HepG2 (cell line): ENCODE measurements at regions not wholly inside any gene's neighbourhood (a gene's known extent, or its start where the extent isn't known, plus 50 kb on each side); places are given as distances from the start of the nearest gene placed in this dataset.

ENCODE experiments used
- ARNTL ChIP-seq: sonication (generic); formaldehyde crosslinking; IDR thresholded peaks from 2 replicates; pipeline ENCODE4 v1.4.0; 2020; ENCODE audit warnings: mild to moderate bottlenecking, missing genetic modification reagents
- ATF2 ChIP-seq: sonication (generic); formaldehyde crosslinking; IDR thresholded peaks from 2 replicates; pipeline ENCODE4 v1.4.0; 2020; ENCODE audit warnings: missing genetic modification reagents
- BCL6 ChIP-seq: IDR thresholded peaks from 2 replicates; pipeline ENCODE4 v1.6.1; 2016; ENCODE audit warnings: missing genetic modification reagents, missing compliant biosample characterization
- CBX1 ChIP-seq: IDR thresholded peaks from one replicate; pipeline ENCODE4 v1.6.1; 2016; ENCODE audit warnings: antibody characterized with exemption, low read depth
- FOXA3 ChIP-seq: IDR thresholded peaks from 2 replicates; pipeline ENCODE4 v1.6.1; 2016; ENCODE audit warnings: missing genetic modification reagents, missing compliant biosample characterization
- FOXK1 ChIP-seq: sonication (generic); formaldehyde crosslinking; IDR thresholded peaks from 2 replicates; pipeline ENCODE4 v1.4.0; 2020; ENCODE audit warnings: low read depth, missing genetic modification reagents, borderline replicate concordance
- HMGA1 ChIP-seq: sonication (generic); formaldehyde crosslinking; conservative IDR thresholded peaks from 2 replicates; pipeline ENCODE4 v1.4.0; 2020; ENCODE audit warnings: missing genetic modification reagents
- KIAA2018 ChIP-seq: sonication (generic); formaldehyde crosslinking; IDR thresholded peaks from 2 replicates; pipeline ENCODE4 v1.5.0; 2020; ENCODE audit warnings: mild to moderate bottlenecking, missing genetic modification reagents, borderline replicate concordance
- MXD1 ChIP-seq: sonication (generic); formaldehyde crosslinking; IDR thresholded peaks from 2 replicates; pipeline ENCODE4 v1.4.0; 2020; ENCODE audit warnings: mild to moderate bottlenecking, missing genetic modification reagents
- NPAS2 ChIP-seq: sonication (generic); formaldehyde crosslinking; IDR thresholded peaks from 2 replicates; pipeline ENCODE4 v1.8.0; 2022; ENCODE audit warnings: mild to moderate bottlenecking, missing genetic modification reagents, borderline replicate concordance
- POGZ ChIP-seq: sonication (generic); formaldehyde crosslinking; IDR thresholded peaks from 2 replicates; pipeline ENCODE4 v1.4.0; 2020; ENCODE audit warnings: mild to moderate bottlenecking, missing genetic modification reagents
- RFX5 ChIP-seq: IDR thresholded peaks from 2 replicates; pipeline ENCODE4 v1.6.1; 2011; ENCODE audit warnings: low read depth, low read length, improper control_type of control experiment
- SOX6 ChIP-seq, 2 experiments: fragments of 450-650 bp in 1 of 2; sonication (generic) in 1 of 2; formaldehyde crosslinking in 1 of 2; IDR thresholded peaks; 2 replicates each; pipeline versions ENCODE4 v1.4.0 to v1.6.1; 2017 to 2020; ENCODE audit warnings: antibody characterized with exemption in 1 of 2, mild to moderate bottlenecking in 1 of 2, missing genetic modification reagents in 1 of 2
- TIGD3 ChIP-seq: sonication (generic); formaldehyde crosslinking; IDR thresholded peaks from 2 replicates; pipeline ENCODE4 v1.5.1; 2020; ENCODE audit warnings: mild to moderate bottlenecking, missing genetic modification reagents, borderline replicate concordance
- ZMAT3 ChIP-seq: sonication (generic); formaldehyde crosslinking; conservative IDR thresholded peaks from 2 replicates; pipeline ENCODE4 v1.7.0; 2021; ENCODE audit warnings: missing genetic modification reagents
- ZNF230 ChIP-seq: sonication (generic); formaldehyde crosslinking; IDR thresholded peaks from 2 replicates; pipeline ENCODE4 v1.4.0; 2020; ENCODE audit warnings: mild to moderate bottlenecking, missing genetic modification reagents
- ZNF547 ChIP-seq: sonication (generic); formaldehyde crosslinking; IDR thresholded peaks from 2 replicates; pipeline ENCODE4 v1.5.1; 2020; ENCODE audit warnings: mild to moderate bottlenecking, missing genetic modification reagents
- ZNF558 ChIP-seq: sonication (generic); formaldehyde crosslinking; IDR thresholded peaks from 2 replicates; pipeline ENCODE4 v1.9.0; 2022; ENCODE audit warnings: mild to moderate bottlenecking, missing genetic modification reagents, borderline replicate concordance
- ZNF616 ChIP-seq: sonication (generic); formaldehyde crosslinking; IDR thresholded peaks from 2 replicates; pipeline ENCODE4 v1.5.0; 2020; ENCODE audit warnings: low read depth, mild to moderate bottlenecking, missing genetic modification reagents
- ZNF768 ChIP-seq: sonication (generic); formaldehyde crosslinking; IDR thresholded peaks from 2 replicates; pipeline ENCODE4 v1.4.0; 2020; ENCODE audit warnings: missing genetic modification reagents
- ZSCAN9 ChIP-seq: IDR thresholded peaks from 2 replicates; pipeline ENCODE4 v1.6.1; 2016; ENCODE audit warnings: borderline replicate concordance

- TF ChIP-seq TIGD3 (CRISPR knock-in tag) (no peak), RFX5 (no peak), ZNF230 (CRISPR knock-in tag) (no peak), ZMAT3 (no peak), POGZ (CRISPR knock-in tag) (peak; percentile 57; the same call in 1 of the 2 replicates), ZNF616 (no peak), MXD1 (CRISPR knock-in tag) (no peak), SOX6 (IDR thresholded peaks at IDR 0.05) (no peak), SOX6 (CRISPR knock-in tag; IDR thresholded peaks at IDR 0.05) (0 out of 2 replicates have a peak, but pooled peaks have one; percentile 45), NPAS2 (CRISPR knock-in tag) (no peak), ZNF558 (CRISPR knock-in tag) (no peak), ATF2 (CRISPR knock-in tag) (peak; percentile 93; the same call in 1 of the 2 replicates), HMGA1 (no peak), FOXA3 (CRISPR knock-in tag) (peak; percentile 79; the same call in 1 of the 2 replicates), ZNF768 (CRISPR knock-in tag) (no peak), CBX1 (no peak), ZNF547 (no peak), KIAA2018 (CRISPR knock-in tag) (no peak), ARNTL (no peak), FOXK1 (CRISPR knock-in tag) (0 out of 2 replicates have a peak, but pooled peaks have one; percentile 27), BCL6 (CRISPR knock-in tag) (peak; percentile 41; the same call in 1 of the 2 replicates), ZSCAN9 (CRISPR knock-in tag) (0 out of 2 replicates have a peak, but pooled peaks have one; percentile 46)
Measured at GRCh38 chr6:140379919-140380318, 1005.5 kb upstream of the CITED2 start (continued).
